RWPE1 (cell line): ENCODE measurements at regions not wholly inside any gene's neighbourhood (a gene's known extent, or its start where the extent isn't known, plus 50 kb on each side); places are given as distances from the start of the nearest gene placed in this dataset.

ENCODE experiments used
- CTCF ChIA-PET: fragments of 350-600 bp; sonication (Branson Sonifier 250); formaldehyde crosslinking; extraction: SDS; loops from one replicate; lab custom pipeline; 2021; lab: Yijun Ruan, JAX
- POLR2A ChIA-PET: fragments of 400-600 bp; formaldehyde crosslinking; extraction: SDS; loops from one replicate; lab custom pipeline; 2020; ENCODE audit warnings: antibody characterized with exemption; ENCODE audit not compliant: low non-redundant PET; lab: Yijun Ruan, JAX
- DNase-seq: peaks from one replicate; pipeline ENCODE4 v3.0.0; 2012; ENCODE audit warnings: low spot score
- H3K27ac ChIP-seq: fragments of 450-650 bp; 2 replicates; pipeline ENCODE4 v1.5.1; 2017
- CTCF ChIP-seq: fragments of 450-650 bp; conservative IDR thresholded peaks from 2 replicates; pipeline ENCODE4 v1.5.1; 2017; ENCODE audit warnings: low read depth, mild to moderate bottlenecking

GRCh38 chrX:13432414-13433297 is 112.8 kb upstream of the ATXN3L start:
- no peak for TF ChIP-seq CTCF
- H3K27ac ChIP-seq: peak overlapping the region; percentile 90
- POLR2A ChIA-PET: no interaction called here
- DNase-seq: no peak
- CTCF ChIA-PET: interaction anchor here (0.7 kb wide), 1 partner anchor 67 kb away, joined by 3 read pairs; no protein-coding TSS in a partner anchor

DNA sequence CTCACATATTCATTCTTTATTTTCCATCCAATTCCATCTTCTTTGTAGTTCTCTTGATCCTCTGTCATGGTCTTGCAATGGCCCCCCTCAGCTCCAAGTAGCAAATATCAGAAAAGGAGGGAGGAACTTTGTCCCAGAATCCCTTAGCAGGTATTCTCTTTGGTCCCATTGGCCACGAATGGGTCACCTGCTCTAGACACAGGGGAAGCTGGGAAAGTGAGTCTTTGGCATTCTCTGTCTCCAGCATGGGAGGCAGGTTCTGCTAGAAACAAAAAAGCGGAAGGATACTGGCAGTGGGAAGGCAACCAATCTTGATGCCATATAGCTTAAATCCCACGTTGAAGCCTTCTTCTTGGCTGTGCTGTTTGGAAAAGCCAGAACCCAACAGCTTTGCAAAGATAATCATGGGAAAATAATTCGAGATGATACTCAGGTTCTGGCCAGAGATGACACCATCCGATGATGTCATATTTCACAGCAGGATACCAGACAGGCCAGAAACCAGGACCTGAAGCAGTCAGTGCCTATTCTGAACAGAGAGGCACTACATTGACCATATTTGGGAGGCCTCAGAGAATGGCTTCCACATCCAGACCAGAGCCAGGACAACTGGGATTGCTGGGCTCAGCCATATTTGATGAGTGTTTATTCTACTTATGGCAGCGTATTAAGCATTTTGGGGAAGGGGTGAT is 110.4 kb upstream of the ATXN3L start:
- no peak overlapping the region for H3K27ac ChIP-seq
- ChIA-PET CTCF (no interaction called here), POLR2A (no interaction called here)
- no peak for TF ChIP-seq CTCF
- no peak for DNase-seq

DNA sequence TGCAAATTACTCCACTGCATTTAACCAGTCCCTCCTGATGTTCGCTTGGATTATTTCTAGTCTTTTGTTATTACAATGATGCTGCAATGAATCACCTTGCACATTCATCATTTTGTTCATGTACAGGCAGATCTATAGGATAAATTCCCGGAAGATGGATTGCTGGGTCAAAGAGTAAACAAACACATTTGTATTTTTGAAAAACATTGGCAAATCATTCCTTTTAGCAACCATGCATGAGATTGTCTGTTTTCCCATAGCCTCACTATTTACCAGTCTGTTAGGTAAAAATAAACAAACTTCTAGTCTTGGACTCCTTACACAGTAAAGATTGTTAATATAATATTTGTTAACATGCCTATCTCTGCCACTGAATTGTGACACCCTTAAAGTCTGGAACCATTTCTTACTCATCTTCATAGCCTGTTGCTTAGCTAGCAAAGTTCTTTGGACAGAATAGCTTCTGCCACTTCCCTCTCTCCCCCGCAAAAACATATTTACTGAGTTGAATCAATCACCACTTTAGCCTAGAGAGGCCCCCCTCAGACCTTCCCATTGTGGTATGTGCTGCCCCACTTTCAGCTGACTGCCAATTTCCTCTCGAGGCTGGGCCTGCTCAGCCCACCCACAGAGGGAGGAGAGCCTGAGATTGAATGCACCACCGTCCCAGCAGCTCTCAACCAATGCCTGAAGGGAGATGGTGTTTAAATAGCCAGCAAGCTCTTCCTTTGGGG is 108.4 kb upstream of the ATXN3L start:
- POLR2A ChIA-PET: no interaction called here
- peak; percentile 69 for DNase-seq

DNA sequence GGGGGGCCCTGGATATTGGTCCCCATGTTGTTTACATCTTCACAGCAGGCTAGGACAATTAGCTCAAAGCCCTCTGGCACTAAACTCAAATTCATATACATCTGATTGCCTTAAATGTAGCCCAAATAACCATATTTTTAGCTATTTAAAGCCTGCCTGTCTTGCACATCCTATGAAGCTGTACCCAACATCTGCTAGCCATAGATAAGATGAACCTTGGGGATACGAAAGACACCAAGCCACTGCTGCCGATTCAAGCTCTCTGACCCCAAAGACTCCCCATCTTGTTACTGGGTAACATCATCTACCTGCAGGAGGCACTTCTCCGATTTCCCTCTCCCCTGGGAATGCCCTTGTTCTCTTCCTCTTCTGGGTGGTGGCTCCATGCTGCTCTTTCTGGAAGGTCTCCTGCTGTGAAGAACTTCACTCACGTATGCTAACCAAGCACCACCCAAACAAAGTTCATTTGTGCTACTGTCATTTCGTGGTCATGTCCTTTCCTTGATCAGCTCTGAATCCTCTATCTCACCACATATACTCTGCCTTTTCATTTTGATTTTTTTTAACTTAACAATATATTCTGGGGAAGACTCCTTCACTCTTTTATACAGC is 107.7 kb upstream of the ATXN3L start:
- CTCF ChIA-PET: no interaction called here
- no peak for TF ChIP-seq CTCF
- H3K27ac ChIP-seq: peak overlapping the region; percentile 82
- no peak for DNase-seq
- POLR2A ChIA-PET: no interaction called here

More for the DNA sequence above, 108.4 kb upstream of the ATXN3L start:
- H3K27ac ChIP-seq: peak overlapping the region; percentile 97
- CTCF ChIA-PET: no interaction called here
- no peak for TF ChIP-seq CTCF

DNA sequence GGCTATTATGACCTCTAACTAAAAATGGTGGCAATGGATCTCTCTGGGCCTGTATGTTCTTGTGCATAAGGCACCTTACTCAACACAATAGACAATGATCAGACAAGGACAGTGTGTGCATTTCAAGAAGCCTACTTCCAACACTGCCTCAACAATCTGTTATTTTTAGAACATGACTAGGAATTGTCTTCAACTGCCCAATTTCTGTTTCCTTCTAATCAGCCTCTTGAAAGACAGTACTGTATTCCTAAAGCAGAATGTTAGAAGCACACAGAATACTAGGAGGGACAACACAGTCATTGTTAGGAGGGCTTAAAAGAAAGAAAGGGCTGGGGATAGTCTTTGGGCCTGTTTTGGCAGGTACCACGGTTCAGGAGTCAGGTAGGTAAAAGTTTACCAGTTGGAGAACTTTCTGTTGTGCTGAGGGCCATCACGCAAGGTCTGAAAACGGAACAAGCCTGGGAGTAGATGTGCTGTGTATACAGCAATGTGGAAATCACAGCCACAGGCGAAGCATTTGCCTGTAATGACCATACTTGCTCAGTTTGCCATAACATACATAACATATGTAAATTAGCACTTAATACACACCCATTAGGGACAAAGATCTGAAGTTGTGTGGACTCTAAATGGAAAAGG is 100.8 kb upstream of the ATXN3L start:
- H3K27ac ChIP-seq: no peak overlapping the region
- ChIA-PET POLR2A (no interaction called here), CTCF (no interaction called here)
- no peak for DNase-seq
- TF ChIP-seq CTCF: no peak
